Keratinocyte (primary cell): ENCODE measurements at regions not wholly inside any gene's neighbourhood (a gene's known extent, or its start where the extent isn't known, plus 50 kb on each side); places are given as distances from the start of the nearest gene placed in this dataset.

ENCODE experiments used
- CTCF ChIP-seq, 3 experiments: IDR thresholded peaks in 1 of 3; conservative IDR thresholded peaks in 1 of 3; optimal IDR thresholded peaks in 1 of 3; 2 replicates in 2 of 3; 3 replicates in 1 of 3; pipeline versions ENCODE3 to v1.5.1; 2011; ENCODE audit warnings: low read length in 3 of 3, mild to moderate bottlenecking in 3 of 3, moderate library complexity in 2 of 3, control low read depth in 1 of 3, inconsistent platforms in 1 of 3; ENCODE audit not compliant: insufficient read depth in 2 of 3; ENCODE audit errors: extremely low read depth in 1 of 3
- EZH2 ChIP-seq: IDR thresholded peaks from one replicate; pipeline ENCODE4 v1.6.1; 2012; ENCODE audit warnings: inconsistent platforms, mild to moderate bottlenecking, low read length, moderate library complexity

- no peak for TF ChIP-seq EZH2
- TF ChIP-seq CTCF (optimal IDR thresholded peaks at IDR 0.05 in 1 of 3, IDR thresholded peaks at IDR 0.05 in 1 of 3, conservative IDR thresholded peaks at IDR 0.05 in 1 of 3; ENCODE audit: extremely low read depth in 1 of 3, insufficient read depth in 2 of 3, low read length in 3 of 3), result no peak
These were observed 762.8 kb downstream of the VGLL3 start for GRCh38 chr3:86228101-86228500.
